ENCODE measurements at regions not wholly inside any gene's neighbourhood (a gene's known extent, or its start where the extent isn't known, plus 50 kb on each side); places are given as distances from the start of the nearest gene placed in this dataset.

DNA sequence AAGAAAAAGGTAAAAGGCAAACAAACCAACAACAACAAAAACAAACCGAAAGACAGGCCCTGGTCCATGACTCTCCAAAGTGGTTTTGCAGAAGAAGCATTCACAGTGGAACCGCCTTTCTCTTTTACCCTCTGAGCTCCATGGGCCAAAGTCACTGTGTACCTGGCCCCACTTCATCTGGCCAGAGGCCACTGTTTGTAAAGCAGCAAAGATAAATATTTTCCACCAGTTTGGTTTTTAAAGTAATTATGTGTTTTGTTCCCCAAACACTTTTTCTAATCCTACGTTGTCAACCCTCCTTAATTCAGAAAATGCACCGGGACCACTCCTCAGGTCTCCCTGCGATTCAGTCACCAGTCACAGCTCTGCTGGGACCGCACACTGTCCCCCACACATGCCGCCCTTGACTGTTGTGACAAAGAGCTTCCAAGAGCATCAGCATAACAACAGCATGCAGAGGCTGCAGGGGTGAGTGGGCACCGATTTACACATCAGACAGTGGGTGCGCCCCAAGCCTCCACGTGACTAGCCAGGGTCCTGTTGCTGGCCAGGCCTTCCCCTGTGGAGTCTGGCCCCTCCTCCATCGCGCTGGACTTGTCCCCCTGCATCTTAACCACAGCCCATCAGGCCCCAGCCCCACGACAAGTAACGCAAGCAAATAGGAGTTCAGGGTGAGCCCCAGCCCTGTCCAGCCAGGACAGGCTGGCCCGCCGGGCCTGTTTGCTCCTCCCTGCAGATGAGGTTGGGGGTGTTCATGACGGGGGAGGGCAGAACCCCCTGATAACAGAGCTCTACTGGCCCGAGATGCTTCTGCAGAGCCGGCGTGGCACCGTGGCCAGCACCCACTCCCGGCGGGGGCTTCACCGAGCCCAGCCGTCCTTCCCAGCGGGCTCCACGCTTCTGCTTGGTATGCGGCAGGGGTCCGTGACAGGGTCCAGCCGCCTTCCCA lies 65.2 kb upstream of the DIO3 start:
- intact Hi-C loops (cut with micrococcal nuclease), result no loop called here

GRCh38 chr14:101496776-101497683 lies 64.3 kb upstream of the DIO3 start:
- intact Hi-C loops (cut with micrococcal nuclease), result no loop called here

GRCh38 chr14:101497684-101498525 lies 63.4 kb upstream of the DIO3 start:
- intact Hi-C loops (cut with micrococcal nuclease), result no loop called here

DNA sequence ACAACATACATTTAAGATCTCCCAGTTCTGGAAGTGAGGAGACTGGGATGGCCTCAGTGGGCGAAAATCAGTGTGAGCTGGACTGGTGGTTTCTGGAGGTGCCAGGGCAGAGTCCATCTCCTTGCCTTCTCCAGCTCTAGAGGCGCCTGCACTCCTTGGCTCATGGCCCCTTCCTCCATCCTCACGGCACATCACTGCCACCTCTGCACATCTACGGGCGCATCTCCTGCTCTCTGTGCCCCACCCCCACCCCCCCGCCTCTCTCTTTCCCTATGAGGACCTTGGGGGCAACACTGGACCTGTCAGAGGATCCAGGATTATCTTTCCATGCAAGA lies 62.8 kb upstream of the DIO3 start:
- intact Hi-C loops (cut with micrococcal nuclease), result no loop called here

DNA sequence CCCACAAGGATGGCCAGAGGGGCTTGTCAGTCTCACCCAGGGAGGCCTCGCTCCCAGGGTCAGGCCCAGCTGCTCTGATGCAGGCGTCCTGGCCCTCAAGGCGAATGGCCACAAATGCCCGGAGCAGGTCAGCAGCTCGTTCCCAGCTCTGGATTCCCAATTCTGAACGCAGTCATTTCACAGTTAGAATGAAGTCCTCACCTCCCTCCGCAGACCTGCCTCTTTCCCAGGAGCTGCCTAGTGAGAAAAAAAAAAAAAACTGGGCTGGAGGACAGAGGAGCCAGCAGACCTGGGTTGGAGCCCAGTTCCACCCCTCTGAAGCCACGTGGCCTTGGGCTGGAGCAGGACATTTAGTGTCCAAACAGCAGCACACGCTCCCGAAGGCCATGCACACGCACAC lies 62.2 kb upstream of the DIO3 start:
- intact Hi-C loops (cut with micrococcal nuclease), result no loop called here

DNA sequence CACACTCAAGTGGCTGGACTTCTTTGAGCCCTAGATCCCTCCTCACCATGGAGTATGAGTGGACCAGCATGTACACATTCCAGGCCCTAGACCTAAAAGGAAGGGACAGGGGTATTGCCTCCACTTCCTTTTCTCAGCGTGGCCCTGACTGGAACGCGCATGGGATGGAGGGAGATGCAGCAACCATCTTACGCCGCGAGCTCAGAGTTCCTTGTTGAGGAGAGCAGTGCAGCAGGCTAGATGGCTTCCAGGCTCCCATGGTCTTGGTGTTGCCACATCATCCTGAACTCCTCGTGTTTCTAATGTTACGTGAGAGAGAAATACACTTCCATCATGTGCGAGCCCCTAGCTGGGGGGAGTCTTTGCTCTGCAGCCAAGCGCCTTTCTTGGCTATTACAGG lies 61.8 kb upstream of the DIO3 start:
- intact Hi-C loops (cut with micrococcal nuclease), result no loop called here

GRCh38 chr14:101500061-101500460 lies 61.2 kb upstream of the DIO3 start:
- intact Hi-C loops (cut with micrococcal nuclease), result no loop called here

DNA sequence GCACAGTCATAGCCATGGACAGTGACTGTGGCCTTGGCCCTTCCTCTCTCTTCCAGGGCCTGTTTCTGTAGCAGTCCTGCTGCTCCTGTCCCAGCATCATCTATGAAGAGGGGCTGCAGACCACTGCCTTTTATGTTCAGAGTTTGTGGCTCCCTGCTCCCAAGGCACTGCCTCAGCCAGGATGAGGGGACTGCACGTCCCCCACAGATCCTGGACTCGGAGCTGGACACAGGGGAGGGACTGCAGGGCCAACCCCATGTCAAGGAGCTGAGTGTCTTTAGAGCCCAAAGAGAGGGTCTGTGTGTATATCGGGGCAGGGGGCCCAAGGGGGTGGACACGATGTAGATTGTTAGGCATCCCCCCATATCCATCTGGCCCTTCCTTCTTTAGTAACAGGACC lies 60.6 kb upstream of the DIO3 start:
- intact Hi-C loops (cut with micrococcal nuclease), result no loop called here

DNA sequence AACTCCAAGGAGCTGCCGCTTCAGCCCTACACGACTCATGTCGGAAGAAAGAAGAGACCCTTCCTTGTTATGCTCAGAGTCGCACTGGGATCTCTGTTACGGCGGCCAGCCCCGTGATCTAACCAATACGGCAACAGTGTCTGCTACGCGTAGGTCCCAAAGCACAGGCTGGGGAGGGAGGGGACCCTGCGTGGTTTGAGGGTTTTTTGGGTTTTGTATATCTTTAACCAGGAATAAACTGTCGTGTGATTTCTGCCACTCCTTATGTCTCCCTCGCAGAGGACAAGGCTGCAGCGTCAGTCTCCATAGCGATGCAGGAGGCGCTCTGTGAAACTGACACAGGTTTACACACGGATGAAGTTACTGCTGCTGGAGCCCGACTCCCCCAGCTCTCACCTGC lies 60.0 kb upstream of the DIO3 start:
- intact Hi-C loops (cut with micrococcal nuclease), result no loop called here

GRCh38 chr14:101501858-101502615 lies 59.3 kb upstream of the DIO3 start:
- intact Hi-C loops (cut with micrococcal nuclease), result no loop called here

DNA sequence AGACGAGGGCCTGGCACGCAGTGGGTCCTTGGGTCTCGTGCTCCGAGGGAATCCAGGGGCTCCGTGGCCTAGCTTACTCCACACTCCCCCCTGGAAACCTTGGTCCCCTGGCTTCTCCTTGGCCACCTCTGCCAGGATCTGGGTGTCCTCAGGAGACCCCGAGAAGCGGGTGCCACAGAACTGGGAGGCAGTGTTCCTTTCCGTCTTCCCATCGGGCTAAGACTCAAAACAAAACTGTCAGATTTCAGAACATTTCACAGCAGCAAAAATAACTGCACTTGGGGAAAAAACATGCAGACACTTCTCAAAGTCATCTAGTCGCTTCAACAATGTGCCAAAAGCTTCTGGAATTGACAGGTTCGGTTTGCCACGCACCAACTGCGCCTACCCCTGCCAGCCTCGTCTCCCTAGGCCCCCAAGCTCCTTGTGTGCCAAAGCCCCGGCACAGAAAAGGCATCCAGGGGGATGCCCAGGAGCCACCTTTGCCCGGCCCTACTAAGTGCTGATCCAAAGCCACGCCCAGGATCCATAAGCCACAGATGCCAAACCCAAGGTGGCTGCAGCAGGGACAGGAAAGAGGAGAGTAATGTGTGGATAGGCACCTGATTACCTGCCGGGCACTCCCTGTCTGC lies 58.4 kb upstream of the DIO3 start:
- intact Hi-C loops (cut with micrococcal nuclease), result no loop called here

DNA sequence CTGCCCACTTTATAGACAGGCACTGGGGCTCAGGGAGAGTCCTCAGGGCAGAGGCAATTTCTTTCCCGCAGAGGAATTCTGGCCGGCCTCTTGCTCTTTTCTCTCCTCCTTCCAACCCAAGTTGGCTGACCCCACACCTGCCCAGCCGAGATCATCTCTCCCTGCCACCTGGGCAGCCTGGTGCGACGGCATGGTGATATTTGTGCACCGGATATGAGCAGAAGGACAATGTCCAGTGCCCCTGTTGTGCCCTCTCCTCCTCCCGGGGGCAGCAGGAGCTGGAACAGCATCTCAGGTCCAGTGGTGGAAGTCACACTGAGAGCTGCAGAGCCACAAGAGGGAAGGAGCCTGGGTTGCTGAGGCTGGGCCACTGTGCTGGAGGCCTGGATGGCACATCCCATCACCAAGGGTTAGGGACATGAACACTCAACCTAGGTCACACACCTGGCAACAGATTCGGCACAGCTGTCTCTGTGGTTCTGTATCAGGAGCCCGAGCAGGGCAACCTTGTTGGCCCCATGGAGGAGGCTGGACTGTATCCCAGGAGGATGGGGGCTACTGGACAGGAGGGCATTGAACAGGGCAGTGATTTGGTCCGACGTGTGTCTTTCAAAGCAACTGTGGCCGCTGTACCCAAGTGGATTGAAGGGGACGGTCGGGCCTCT lies 57.7 kb upstream of the DIO3 start:
- intact Hi-C loops (cut with micrococcal nuclease), result no loop called here

DNA sequence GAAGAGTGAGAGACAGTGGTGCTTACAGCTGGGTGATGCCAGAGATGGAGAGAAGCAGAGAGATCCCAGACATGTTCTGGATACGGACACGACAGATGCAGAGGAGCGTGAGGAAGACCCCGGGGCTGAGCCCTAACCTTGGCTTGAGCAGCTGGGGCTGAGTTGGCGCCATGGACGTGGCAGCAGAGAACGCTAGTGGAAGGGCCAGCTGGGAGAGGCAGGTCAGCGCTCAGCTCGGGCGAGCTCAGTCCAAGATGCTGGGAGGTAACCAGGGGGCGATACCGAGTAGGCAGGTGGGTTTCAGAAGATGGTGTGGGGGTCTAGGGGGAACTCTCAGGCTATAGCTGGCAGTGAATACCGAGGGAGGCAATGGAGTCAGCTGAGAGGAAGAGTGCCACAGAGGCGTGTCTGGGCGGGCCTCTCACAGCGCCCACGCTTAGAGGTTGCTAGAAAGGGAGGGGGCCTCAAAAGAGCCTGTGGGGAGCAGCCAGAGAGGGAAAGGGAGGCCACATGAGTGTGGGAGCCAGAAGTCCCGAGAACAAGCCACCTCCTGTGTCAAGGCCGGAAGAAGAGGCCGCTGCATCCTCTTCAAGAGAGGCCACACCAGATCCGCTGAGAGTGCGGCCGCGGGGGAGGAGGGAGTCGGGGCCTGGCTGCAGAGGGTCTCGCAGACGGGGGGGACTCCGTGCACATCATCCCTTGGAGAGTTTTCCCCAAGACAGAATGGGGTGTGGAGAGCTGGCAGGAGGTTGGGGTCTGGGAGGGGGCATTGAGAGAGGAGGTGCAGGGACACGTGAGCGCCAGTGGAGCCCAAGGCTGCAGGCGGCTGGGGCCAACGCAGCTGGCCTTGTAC lies 57.0 kb upstream of the DIO3 start:
- intact Hi-C loops (cut with micrococcal nuclease), result no loop called here

GRCh38 chr14:101505236-101505970 lies 55.9 kb upstream of the DIO3 start:
- intact Hi-C loops (cut with micrococcal nuclease), result no loop called here

DNA sequence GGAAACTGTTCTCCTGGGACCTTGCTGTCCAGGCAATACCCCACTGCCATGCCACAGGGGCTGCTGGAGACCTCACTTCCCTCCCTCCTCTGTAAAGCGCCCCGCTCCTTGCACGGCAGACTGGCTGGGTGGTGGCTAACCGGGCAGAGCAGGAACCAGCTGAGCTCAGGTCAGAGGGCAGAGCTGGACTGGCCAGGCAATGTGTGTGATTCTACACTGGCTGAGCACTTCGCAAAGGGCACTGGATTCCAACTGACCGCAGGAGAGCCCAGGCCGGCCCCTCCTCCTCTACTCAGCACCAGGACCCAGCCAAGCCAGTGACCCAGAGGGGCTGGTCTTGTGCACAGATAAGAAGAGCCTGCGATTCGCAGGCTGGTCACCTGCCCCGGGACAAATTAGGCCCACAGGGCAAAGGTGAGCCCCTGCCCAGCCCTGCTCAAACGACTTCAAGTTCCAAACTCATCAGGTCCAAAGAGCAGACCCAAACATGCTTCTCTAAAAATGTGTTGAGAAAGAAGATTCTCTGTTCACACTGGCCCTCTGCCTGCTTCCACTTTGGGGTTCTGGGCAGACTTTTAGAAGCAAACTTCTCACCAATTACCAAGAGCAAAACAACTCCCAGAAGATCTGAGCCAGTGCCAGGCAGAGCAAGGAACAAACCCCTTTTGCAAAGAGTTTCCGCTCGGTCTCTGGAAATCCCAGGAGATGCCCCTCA lies 54.9 kb upstream of the DIO3 start:
- intact Hi-C loops (cut with micrococcal nuclease), result no loop called here

DNA sequence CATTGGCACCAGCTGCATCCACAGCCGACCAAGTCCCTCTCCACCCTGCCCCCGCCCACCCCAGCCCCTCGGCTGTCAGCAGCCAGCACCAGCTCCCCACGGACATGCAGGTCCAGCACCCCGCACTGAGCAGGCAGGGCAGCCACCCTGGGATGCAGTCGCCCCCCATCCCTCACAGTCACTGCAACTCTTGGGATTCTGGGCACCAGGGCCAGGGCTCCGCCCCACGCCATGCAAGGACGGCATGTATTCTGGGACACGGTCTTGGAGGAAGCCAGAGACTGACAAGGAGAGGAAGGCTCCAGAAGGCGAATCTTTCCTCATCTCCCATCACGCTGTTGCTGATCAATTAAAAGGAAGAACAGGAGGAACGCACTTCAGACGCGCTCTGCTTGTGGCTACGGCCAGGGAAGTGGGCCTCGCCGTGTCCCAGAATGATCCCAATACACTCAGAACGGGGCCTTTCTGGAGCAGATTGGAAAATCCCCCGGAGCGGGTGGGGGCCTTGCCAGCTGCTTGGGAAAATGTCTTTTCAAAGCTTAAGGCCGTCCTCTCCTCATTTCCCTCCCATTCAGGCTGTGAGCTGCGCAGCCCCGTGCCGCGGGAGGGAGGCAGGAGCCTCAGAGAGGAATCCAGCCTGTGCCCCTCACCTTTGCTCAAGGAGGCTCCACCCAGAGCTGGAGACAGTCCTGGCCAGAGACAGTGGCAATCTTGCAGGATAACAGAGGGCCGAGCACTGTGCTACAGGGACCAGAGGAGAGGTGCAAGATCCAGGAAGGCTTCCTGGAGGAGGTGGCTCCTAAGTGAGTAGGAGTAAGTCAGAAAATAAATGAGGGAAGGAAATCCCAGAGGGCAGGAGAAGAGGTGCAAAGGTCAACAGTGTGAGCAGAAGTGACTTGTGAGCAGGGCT lies 54.1 kb upstream of the DIO3 start:
- intact Hi-C loops (cut with micrococcal nuclease), result no loop called here

DNA sequence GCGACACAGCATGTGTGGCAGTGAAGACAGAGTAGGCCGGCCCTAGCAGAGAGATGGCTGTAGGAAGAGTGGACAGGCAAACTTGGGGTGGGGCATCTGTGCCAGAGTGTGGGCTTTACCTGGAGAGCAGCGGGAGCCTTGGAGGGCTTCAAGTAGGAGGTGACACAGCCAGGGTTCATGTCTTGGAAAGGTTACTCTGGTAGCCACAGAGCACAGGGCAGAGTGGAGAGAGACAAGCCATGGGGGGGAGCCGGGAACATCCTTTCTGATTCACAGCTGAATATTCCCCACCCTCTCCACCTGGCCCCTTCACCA lies 53.5 kb upstream of the DIO3 start:
- intact Hi-C loops (cut with micrococcal nuclease), result no loop called here

Measured in T-helper 1 cell treated with Interleukin-12 subunit alpha and Interleukin-12 subunit beta and Interleukin-4 antibody, amounts not matched to agents 30 ng/mL and 1 ng/mL, for 36 hours (primary cell).